Ascending aorta (tissue), 2 donors: ENCODE measurements at regions not wholly inside any gene's neighbourhood (a gene's known extent, or its start where the extent isn't known, plus 50 kb on each side); places are given as distances from the start of the nearest gene placed in this dataset.

Experiments used
- DNase-seq, 2 donors: peaks; one replicate each; pipeline ENCODE4 v3.0.0-alpha.2; 2019; ENCODE audit warnings: low spot score in 2 of 2
- H3K27ac ChIP-seq, 2 donors: fragments of 200-600 bp; sonication (generic); one replicate each; pipeline ENCODE4 v1.5.1; 2016 to 2017; ENCODE audit warnings: mild to moderate bottlenecking in 1 of 2
- H3K27me3 ChIP-seq: fragments of 200-600 bp; sonication (generic); one replicate; pipeline ENCODE4 v1.5.1; 2017
- H3K36me3 ChIP-seq, 2 donors: fragments of 200-600 bp; sonication (generic); one replicate each; pipeline ENCODE4 v1.5.1; 2016
- H3K4me1 ChIP-seq, 2 donors: fragments of 200-600 bp; sonication (generic); one replicate each; pipeline ENCODE4 v1.5.1; 2016 to 2017; ENCODE audit warnings: mild to moderate bottlenecking in 1 of 2
- H3K4me3 ChIP-seq, 2 donors: fragments of 200-600 bp; sonication (generic); one replicate each; pipeline ENCODE4 v1.5.1; 2016 to 2017; ENCODE audit warnings: mild to moderate bottlenecking in 1 of 2
- H3K9me3 ChIP-seq, 2 donors: fragments of 200-600 bp; sonication (generic); one replicate each; pipeline ENCODE4 v1.5.1; 2016
- intact Hi-C: fragments of 100-400 bp; cut with DNase I; formaldehyde crosslinking; loops from one replicate; pipeline ENCODE4 v1.15.1; 2023
- TF ChIP-seq, protein P1 (sequence below), 3 experiments: fragments of 200-600 bp in 2 of 3; fragments of 450-650 bp in 1 of 3; sonication (generic) in 2 of 3; IDR thresholded peaks; one replicate each; pipeline ENCODE4 v1.5.1; 2016 to 2019; ENCODE audit warnings: antibody characterized with exemption in 3 of 3, mild to moderate bottlenecking in 1 of 3, moderate library complexity in 1 of 3

DNA sequence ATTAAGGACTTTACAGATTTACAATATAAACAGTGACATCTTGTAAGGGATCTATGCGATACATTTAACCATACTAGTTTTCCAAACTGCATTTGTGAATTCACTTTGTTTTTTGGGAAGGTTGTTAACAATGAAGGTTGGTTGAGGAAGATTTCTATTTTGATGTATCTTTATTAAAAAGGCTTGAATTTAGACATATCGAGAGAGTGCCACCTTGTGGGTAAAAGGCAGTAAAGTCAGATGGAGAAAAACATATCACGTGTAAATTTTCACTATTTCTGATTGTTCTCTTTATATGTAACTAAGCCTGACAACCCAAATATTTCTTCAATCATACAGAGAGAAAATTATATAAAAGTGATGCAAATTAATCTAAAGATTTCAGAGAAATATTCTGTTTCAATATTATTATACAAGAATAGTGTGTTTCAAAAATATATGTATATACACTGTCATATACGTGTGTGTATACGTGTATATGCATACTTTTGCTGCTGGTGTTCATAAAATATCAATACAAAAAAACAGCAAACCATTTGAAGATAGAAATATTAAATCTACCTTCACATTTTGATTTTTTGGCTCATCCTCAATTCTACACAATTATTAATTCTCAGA lies 988.6 kb downstream of the SORCS1 start:
- no peaks in the 10 kb centered on the region for H3K4me1 ChIP-seq
- no peaks in the 10 kb centered on the region for H3K27me3 ChIP-seq
- H3K4me3 ChIP-seq = no peak overlapping the region
- DNase-seq = no peak
- H3K36me3 ChIP-seq = no peaks in the 10 kb centered on the region
- TF ChIP-seq, protein P1, sequence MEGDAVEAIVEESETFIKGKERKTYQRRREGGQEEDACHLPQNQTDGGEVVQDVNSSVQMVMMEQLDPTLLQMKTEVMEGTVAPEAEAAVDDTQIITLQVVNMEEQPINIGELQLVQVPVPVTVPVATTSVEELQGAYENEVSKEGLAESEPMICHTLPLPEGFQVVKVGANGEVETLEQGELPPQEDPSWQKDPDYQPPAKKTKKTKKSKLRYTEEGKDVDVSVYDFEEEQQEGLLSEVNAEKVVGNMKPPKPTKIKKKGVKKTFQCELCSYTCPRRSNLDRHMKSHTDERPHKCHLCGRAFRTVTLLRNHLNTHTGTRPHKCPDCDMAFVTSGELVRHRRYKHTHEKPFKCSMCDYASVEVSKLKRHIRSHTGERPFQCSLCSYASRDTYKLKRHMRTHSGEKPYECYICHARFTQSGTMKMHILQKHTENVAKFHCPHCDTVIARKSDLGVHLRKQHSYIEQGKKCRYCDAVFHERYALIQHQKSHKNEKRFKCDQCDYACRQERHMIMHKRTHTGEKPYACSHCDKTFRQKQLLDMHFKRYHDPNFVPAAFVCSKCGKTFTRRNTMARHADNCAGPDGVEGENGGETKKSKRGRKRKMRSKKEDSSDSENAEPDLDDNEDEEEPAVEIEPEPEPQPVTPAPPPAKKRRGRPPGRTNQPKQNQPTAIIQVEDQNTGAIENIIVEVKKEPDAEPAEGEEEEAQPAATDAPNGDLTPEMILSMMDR (IDR thresholded peaks at IDR 0.05) = no peak
- no peak overlapping the region for H3K27ac ChIP-seq
- intact Hi-C loops = no loop called here
- no peaks in the 10 kb centered on the region for H3K9me3 ChIP-seq

DNA sequence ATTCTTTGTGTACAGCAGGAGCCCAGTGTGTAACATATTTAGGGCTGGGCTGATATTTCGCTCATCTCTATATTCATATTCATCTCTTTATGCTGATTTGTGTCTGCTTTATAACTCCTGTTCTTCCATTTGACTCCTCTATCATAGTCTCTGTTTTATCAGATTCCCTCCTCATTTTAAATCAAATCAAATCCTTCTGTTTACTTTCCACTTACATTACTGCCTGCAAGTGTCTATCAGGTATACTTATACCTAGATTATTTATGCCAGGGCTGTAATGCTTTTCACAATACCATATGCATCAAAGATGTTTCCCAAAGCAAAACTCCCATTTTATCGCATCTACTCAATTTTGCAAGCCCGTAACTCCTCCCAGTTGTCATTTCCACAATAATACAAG lies 990.7 kb downstream of the SORCS1 start:
- Histone ChIP-seq H3K9me3 (no peaks in the 10 kb centered on the region), H3K27me3 (no peaks in the 10 kb centered on the region), H3K4me3 (no peak overlapping the region), H3K36me3 (no peaks in the 10 kb centered on the region), H3K27ac (no peak overlapping the region), H3K4me1 (no peaks in the 10 kb centered on the region)
- TF ChIP-seq, protein P1 (IDR thresholded peaks at IDR 0.05) = no peak
- intact Hi-C loops = no loop called here
- DNase-seq = no peak

DNA sequence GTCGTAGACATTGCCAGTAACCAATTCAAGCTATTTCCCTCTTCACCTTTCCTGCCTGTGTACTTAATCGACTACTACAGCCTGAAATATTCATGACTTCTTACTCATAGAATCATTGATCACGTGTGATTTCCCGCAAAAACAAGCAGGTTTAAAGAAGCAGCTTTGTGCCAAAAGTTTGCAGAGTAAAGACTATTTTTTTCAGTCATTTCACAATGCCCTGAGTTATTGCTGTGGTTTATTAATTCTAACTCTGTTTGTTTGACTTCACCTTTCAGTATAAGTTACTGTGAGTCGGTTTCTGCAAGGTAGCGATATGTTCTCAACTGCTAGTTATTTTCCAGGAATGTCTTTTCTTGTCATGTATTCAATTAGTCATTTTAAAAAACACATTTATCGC lies 995.3 kb downstream of the SORCS1 start:
- intact Hi-C loops = no loop called here
- no peak overlapping the region for H3K4me3 ChIP-seq
- H3K4me1 ChIP-seq = no peaks in the 10 kb centered on the region
- TF ChIP-seq, protein P1 (IDR thresholded peaks at IDR 0.05) = no peak
- DNase-seq = no peak
- no peaks in the 10 kb centered on the region for H3K27me3 ChIP-seq
- H3K36me3 ChIP-seq = no peaks in the 10 kb centered on the region
- no peak overlapping the region for H3K27ac ChIP-seq
- no peaks in the 10 kb centered on the region for H3K9me3 ChIP-seq

DNA sequence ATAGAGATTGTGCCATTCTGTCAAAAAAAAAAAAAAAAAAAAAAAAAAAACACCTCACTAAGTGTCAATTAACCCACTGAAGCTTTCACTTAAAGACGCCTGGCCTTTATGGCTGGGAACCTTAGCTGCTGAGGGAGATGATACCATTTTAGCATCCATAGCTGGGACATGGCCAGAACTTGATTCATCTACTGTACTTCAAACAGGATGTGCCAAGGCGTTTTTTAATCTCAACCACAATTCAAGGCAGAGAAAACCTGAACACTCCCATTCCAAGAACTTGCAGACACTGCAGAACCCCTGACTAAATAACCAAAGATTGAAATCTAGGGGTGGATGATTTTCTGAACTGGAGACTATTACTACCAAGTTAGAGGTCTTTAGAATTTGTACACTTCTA lies 996.6 kb downstream of the SORCS1 start:
- TF ChIP-seq, protein P1 (IDR thresholded peaks at IDR 0.05) = no peak
- no peaks in the 10 kb centered on the region for H3K27me3 ChIP-seq
- intact Hi-C loops = no loop called here
- H3K36me3 ChIP-seq = no peaks in the 10 kb centered on the region
- no peaks in the 10 kb centered on the region for H3K4me1 ChIP-seq
- DNase-seq = no peak
- no peak overlapping the region for H3K27ac ChIP-seq
- H3K9me3 ChIP-seq = no peaks in the 10 kb centered on the region
- H3K4me3 ChIP-seq = no peak overlapping the region

DNA sequence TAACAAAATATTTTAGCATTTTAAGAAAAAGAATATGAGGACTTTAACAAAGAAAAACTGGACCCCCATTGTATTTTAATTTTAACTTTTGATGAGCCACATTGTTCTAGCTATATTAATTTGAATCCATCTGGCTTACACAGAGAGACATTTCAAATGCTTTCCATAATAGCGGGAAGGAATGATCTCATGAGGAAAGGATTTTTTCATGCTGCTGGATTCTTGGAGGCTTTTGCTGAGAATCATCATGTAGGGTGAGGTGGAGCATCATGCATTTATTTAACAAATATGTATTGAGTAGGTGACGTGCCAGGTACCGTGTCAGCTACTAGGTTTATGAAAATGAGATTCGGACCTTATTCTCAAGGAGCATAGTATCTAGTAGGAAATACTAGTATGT lies 1006.3 kb downstream of the SORCS1 start:
- Histone ChIP-seq H3K4me3 (no peak overlapping the region), H3K27ac (no peak overlapping the region), H3K4me1 (no peaks in the 10 kb centered on the region), H3K27me3 (no peaks in the 10 kb centered on the region), H3K36me3 (no peaks in the 10 kb centered on the region), H3K9me3 (no peaks in the 10 kb centered on the region)
- TF ChIP-seq, protein P1 (IDR thresholded peaks at IDR 0.05) = no peak
- no peak for DNase-seq
- intact Hi-C loops = no loop called here

DNA sequence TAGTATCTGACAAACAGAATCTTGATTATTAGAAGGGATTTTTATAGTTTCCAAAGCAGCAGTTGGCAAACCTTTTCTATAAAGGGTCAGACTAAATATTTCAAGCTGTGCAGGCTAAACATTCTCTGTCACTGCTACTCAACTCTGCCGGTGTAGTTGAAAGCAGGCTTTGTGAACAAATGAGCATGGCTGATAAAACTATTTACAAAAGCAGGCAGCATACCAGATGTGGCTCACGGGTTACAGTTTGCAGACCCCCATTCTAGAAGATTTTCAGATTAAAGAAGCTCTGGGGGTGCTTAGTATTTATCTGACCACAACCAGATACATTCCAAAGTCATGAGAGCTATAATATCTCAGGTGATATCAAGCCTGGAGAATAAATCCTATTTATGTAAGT lies 1017.5 kb downstream of the SORCS1 start:
- no peaks in the 10 kb centered on the region for H3K4me1 ChIP-seq
- H3K9me3 ChIP-seq = no peaks in the 10 kb centered on the region
- no peak for DNase-seq
- H3K36me3 ChIP-seq = no peaks in the 10 kb centered on the region
- intact Hi-C loops = no loop called here
- H3K4me3 ChIP-seq = no peak overlapping the region
- TF ChIP-seq, protein P1 (IDR thresholded peaks at IDR 0.05) = no peak
- no peak overlapping the region for H3K27ac ChIP-seq
- no peaks in the 10 kb centered on the region for H3K27me3 ChIP-seq
